Astrocyte of the spinal cord (primary cell): ENCODE measurements at regions not wholly inside any gene's neighbourhood (a gene's known extent, or its start where the extent isn't known, plus 50 kb on each side); places are given as distances from the start of the nearest gene placed in this dataset.
A peak's percentile ranks its signal among the peaks of the same experiment; 100 is the strongest.
"Not testable (repeated sequence)": the region's sequence is repeated elsewhere in the genome, so short reads cannot be mapped to it uniquely, and the experiment has no call there.

Experiments used
- DNase-seq: peaks from one replicate; pipeline ENCODE4 v3.0.0; 2011; ENCODE audit warnings: low read depth, low spot score
- H3K4me3 ChIP-seq: 2 replicates; pipeline ENCODE4 v1.5.1; 2011; ENCODE audit warnings: low read depth, mild to moderate bottlenecking, low read length, moderate library complexity
- in situ Hi-C: cut with HindIII; loops from 2 replicates; pipeline ENCODE4 v1.10.0; 2017; ENCODE audit warnings: low sequenced_read_pairs

DNA sequence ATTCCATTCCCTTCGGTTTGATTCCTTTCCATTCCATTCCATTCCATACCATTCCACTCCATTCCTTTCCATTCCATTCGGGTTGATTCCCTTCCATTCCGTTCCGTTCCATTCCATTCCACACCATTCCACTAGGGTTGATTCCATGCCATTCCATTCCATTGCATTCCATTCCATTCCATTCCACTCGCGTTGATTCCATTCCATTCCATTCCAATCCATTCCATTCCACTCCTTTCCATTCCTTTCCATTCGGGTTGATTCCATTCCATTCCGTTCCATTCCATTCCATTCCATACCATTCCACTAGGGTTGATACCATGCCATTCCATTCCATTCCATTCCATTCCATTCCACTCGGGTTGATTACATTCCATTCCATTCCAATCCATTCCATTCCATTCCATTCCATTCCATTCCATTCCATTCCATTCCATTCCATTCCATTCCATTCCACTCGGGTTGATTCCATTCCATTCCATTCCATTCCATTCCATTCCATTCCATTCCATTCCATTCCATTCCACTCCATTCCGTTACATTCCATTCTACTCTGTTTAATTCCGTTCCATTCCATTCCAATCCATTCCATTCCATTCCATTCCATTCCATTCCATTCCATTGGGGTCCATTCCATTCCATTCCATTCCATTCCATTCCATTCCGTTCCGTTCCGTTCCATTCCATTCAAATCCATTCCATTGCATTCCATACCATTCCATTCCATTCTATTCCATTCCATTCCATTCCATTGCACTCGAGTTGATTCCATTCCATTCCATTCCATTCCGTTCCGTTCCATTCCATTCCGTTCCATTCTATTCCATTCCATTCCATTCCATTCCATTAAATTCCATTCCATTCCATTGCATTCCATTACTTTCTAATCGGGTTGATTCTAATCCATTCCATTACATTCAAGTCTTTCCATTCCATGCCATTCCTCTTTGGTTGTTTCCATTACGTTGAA lies 163.2 kb downstream of the CWH43 start:
- peak; percentile 90 for DNase-seq
- not testable (repeated sequence) for H3K4me3 ChIP-seq

DNA sequence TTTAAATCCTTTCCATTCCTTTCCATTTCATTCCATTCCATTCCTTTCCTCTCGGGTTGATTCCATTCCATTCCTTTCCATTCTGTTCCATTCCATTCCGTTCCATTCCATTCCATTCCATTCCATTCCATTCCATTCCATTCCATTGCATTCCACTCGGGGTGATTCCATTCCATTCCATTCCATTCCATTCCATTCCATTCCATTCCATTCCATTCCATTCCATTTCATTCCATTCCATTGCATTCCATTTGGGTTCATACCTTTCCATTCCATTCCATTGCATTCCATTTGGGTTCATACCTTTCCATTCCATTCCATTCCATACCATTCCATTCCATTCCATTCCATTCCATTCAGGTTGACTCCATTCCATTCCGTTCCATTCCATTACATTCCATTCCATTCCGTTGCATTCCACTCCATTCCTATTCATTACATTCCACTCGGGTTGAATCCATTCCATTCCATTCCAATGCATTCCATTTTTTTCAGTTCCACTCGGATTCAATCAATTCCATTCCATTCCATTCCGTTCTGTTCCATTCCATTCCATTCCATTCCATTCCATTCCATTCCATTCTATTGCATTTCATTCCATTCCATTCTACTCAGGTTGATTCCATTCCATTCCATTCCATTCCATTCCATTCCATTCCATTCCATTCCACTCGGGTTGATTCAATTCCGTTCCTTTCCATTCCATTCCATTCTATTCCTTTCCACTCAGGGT lies 164.4 kb downstream of the CWH43 start:
- in situ Hi-C loops, H3K4me3 ChIP-seq: not testable (repeated sequence)
- peak; percentile 7 for DNase-seq

More for the DNA sequence above, 163.2 kb downstream of the CWH43 start:
- in situ Hi-C loops, result not testable (repeated sequence)

DNA sequence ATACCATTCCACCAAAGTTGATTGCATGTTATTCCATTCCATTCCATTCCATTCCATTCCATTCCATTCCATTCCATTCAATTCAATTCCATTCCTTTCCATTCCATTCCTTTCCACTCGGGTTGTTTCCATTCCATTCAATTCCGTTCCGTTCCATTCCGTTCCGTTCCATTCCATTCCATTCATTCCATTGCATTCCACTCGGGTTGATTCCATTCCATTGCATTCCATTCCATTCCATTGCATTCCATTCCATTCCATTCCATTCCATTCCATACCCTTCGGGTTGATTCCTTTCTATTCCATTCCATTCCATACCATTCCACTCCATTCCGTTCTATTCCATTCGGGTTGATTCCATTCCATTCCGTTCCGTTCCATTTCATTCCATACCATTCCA lies 166.9 kb downstream of the CWH43 start:
- not testable (repeated sequence) for H3K4me3 ChIP-seq

DNA sequence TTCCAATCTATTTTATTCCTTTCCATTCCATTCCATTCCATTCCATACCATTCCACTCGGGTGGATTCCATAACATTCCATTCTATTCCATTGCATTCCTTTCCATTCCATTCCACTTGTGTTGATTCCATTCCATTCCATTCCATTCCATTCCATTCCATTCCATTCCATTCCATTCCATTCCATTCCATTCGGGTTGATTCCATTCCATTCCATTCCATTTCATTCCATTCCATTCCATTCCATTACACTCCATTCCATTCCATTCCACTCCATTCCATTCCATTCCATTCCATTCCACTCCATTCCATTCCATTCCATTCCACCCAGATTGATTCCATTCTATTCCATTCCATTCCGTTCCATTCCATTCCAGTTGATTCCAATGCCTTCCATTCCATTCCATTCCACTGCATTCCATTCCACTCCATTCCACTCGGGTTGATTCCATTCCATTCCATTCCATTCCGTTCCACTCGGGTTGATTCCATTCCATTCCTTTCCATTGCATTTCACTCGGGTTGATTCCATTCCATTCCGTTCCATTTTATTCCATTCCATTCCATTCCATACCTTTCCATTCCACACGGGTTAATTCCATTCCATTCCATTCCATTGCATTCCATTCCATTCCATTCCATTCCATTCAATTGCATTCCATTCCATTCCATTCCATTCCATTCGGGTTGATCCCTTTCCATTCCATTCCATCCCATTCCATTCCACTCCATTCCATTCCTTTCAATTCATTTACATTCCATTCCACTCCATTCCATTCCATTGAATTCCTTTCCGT lies 168.4 kb downstream of the CWH43 start:
- DNase-seq, H3K4me3 ChIP-seq, in situ Hi-C loops: not testable (repeated sequence)

More for the DNA sequence above, 166.9 kb downstream of the CWH43 start:
- in situ Hi-C loops, DNase-seq: not testable (repeated sequence)

DNA sequence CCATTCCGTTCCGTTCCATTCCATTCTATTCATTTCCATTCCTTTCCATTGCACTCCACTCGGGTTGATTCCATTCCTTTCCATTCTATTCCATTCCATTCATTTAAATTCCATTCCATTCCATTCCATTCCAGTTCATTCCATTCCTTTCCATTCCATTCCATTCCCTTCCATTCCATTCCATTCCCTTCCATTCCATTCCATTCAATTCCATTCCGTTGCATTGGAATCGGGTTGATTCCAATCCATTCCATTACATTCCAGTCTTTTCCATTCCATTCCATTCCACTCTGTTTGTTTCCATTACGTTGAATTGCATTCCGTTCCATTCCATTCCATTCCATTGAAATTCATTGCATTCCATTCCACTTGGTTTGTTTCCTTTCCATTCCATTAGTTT lies 169.2 kb downstream of the CWH43 start:
- H3K4me3 ChIP-seq, in situ Hi-C loops, DNase-seq: not testable (repeated sequence)

DNA sequence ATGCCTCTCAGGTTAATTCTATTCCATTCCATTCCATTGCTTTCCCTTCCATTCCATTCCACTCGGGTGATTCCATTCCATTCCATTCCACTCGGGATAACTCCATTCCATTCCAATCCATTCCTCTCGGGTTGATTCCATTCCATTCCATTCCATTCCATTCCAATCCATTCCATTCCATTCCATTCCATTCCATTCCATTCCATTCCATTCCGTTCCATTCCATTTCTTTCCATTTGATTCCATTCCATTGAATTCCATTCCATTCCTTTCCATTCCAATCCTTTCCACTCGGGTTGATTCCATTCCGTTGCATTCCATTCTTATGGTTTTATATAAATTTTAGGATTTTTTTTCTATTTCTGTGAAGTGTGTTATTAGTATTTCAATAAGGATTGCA lies 170.2 kb downstream of the CWH43 start:
- H3K4me3 ChIP-seq, DNase-seq, in situ Hi-C loops: not testable (repeated sequence)

DNA sequence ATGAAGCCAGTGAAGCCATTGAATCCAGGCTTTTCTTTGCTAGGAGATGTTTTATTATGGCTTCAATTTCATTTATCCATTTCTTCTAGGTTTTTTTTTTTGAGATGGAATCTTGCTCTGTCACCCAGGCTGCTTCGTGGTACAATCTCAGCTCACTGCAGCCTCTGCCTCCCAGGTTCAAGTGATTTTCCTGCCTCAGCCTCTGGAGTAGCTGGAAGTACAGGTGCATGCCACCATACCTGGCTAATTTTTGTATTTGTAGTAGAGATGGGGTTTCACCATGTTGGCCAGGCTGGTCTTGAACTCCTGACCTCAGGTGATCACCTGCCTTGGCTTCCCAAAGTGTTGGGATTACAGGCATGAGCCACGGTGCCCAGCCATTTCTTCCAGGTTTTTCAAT lies 171.6 kb downstream of the CWH43 start:
- DNase-seq, H3K4me3 ChIP-seq, in situ Hi-C loops: not testable (repeated sequence)

DNA sequence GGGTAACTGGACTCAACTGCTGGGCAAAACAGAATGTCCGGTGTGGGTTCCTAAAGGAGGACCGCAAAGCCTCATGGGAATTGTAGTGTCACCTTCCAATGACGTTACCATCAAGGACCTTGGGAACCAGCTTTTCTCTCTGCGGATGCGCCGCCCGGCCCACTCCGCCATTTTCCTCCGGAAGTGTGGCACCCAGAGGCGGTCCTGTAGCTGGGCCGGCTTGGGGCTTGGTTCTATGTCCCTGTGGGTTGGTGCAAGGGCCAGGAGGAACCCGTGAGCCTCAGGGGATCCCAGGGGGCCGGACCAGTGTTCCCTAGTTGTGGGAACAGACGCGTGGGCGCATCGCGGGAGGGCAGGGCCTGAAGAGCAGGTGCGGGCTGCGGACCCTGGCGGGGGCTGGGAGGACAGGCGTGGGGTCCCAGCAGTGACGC lies 175.1 kb downstream of the CWH43 start:
- in situ Hi-C loops, DNase-seq: not testable (repeated sequence)

DNA sequence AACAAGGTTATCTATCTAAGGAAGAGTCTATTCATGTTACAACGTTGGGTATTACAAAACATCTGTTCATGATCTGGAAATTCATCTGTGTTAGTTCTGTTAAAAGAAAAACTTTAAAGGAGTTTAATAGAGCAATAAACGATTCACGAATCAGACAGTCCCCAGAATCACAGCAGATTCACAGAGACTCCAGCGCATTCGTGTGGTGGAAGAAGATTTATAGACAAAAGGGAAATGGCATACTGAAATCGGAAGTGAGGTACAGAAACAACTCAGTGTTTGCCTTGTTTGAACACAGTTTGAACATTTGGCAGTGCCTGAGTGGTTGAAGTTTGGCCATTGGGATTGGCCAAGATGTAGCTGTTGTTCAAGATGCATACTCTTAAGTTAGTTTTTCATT lies 178.8 kb downstream of the CWH43 start:
- H3K4me3 ChIP-seq, DNase-seq, in situ Hi-C loops: not testable (repeated sequence)

More for the DNA sequence above, 175.1 kb downstream of the CWH43 start:
- H3K4me3 ChIP-seq, result not testable (repeated sequence)

DNA sequence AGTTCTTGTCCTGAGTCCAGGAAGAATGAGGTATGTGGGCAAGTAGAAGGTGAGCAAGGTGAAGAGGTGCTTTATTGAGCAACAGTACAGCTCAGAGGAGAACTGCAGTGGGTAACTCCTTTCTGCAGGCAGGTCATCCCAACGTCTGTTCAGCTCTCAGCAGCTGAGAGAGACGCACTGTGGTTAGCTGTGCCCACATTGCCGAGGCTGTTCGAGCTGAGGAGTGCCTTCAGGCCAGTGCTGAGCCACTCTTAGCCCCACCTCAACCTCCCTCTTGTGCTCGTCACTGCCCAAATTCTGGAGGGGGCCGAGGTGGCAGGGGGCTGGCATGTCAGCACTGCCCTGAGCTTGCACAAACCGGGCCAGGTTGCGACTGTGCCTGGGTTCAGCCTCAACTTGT lies 191.8 kb downstream of the CWH43 start:
- DNase-seq, H3K4me3 ChIP-seq, in situ Hi-C loops: not testable (repeated sequence)

DNA sequence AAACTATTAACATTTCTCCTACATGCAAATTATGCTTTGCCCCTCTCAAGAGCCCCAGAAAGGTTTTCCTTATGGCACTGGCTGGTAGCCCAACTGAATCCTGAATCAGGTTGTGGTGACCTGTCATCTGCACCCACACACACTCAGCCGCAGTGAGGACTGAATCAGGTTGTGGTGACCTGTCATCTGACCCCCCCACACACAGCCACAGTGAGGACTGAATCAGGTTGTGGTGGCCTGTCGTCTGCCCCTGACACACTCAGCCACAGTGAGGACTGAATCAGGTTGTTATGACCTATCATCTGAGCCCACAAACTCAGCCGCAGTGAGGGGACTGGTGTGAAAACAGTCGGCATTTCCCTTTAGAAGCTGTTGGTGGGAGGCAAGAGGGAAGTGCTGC lies 195.0 kb downstream of the CWH43 start:
- DNase-seq, in situ Hi-C loops, H3K4me3 ChIP-seq: not testable (repeated sequence)

DNA sequence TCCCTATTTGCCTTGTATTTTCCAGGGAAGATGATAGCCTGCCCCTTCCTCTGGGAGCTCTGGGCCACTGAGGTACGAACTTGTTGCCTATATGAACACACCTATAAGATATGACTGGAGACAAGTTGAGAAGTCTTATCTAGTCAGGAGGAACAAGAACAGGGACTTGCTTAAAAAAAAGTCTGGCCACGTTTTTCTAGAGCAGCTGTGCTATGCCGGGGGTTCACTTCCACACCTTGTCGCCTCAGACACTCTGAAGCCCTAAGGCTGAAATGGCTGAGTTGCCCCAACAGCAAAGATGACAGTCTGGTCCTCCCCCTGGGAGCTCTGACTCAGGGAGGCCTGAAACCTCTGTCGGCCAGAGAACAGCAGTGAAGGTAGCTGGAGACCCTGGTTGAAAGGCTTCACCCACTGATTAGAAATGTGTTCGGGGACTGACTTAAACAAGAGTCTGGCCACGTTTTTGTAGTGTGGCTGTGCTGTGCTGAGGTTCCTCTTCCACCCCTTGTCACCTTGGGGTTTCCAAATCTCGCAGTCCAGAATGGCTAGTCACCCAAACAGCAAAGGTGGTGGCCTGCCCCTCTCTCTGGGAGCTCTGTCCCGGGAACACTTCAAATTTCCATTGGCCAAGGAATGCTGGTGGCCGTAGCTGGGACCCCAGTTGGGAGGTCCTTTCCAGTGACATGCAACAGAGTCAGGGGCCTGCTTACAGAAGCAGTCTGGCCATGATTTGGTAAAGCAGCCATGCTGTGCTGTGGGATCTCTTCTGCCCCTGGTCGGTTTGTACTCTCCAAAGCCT lies 225.5 kb downstream of the CWH43 start:
- DNase-seq, H3K4me3 ChIP-seq, in situ Hi-C loops: not testable (repeated sequence)

DNA sequence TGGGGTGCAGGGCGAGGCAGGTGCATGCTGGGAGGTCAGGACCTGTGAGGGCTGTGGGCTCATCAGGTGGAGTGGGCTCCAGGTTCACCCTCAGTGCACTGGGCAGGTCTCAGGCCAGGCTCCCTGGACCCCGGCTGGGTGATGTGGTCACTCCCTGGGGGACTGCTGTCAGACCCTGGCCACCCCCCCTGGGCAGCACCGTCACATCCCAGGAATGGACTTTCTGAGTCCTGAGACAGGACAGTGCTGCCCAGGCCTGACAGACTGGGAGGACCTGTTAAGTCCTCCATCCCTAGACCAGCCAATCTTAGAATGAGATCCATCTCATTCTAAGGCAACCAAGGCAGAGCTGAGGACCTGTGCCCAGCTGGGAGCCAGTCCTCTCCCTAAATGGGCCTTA lies 227.2 kb downstream of the CWH43 start:
- H3K4me3 ChIP-seq, in situ Hi-C loops, DNase-seq: not testable (repeated sequence)

DNA sequence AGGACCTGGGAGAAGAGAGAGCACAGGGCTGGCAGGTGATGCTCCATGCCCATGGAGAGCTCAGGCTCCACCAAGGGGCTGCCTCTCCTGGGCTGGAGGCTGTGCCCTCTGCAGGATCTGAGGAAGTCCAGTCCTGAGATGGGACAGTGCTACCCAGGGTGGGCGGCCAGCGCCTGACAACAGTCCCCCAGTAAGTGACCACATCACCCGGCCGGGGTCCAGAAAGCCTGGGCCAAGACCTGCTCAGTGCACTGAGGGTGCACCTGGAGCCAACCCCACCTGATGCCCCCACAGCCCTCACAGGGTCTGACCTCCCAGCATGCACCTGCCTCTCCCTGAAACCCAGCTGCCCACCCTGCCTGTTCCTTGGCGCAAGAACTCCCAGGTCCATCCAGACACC lies 227.7 kb downstream of the CWH43 start:
- H3K4me3 ChIP-seq, in situ Hi-C loops, DNase-seq: not testable (repeated sequence)

DNA sequence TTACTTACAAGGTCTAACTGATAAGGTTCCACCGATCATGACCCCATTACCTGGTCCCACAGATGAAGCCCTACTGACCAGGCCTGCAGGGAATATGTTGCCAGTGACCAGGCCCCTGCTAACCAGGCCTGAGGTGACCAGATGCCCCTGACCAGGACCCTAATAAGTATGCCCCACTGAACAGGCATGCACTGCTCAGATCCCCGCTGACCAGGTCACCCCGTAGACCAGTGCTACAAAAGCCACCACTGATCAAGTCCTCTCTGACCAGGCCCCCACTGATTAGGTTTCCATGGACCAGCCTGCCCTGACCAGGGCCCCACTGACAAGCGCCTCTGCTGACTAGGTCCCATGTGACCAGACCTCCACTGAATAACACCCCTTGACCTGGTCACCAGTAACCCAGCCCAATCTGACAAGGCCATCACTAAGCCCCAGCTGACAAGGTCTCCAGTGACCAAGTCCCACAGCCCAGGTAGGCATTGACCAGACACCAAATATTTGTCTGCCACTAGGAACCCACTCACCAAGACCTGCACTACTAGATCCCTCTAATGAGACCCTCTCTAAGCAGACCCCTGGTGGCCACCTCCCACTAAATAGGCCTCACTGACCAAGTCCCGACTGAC lies 228.5 kb downstream of the CWH43 start:
- in situ Hi-C loops, DNase-seq, H3K4me3 ChIP-seq: not testable (repeated sequence)

DNA sequence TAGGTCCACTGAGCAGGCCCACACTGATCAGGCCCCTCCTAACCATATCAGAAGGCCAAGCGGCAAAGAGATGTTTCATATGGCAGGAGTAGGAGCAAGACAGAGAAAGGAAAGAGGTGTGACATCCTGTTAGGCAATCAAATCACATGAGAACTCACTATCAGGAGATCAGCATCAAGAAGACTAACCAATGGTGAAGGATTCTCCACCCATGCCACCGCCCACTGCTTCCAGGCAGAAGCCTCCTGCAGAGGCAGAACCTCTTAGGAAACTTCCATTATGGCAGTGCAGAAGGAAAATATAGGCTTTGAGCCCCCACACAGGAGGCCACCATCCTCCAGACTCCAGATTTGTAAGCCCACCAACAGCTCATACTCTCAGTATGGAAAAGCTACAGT lies 229.0 kb downstream of the CWH43 start:
- H3K4me3 ChIP-seq, DNase-seq, in situ Hi-C loops: not testable (repeated sequence)
